Naive thymus-derived CD4-positive, alpha-beta T cell (primary cell): ENCODE measurements at regions not wholly inside any gene's neighbourhood (a gene's known extent, or its start where the extent isn't known, plus 50 kb on each side); places are given as distances from the start of the nearest gene placed in this dataset.

Experiments used
- ATAC-seq: fragments of 150-1000 bp; cut with Tn5 transposase; 2 replicates; pipeline ENCODE4 v1.10.0; 2021; ENCODE audit warnings: mild to moderate bottlenecking, moderate library complexity
- CTCF ChIA-PET: fragments of 350-600 bp; sonication (Branson Sonifier 250); formaldehyde crosslinking; loops from one replicate; lab custom pipeline; 2021; ENCODE audit warnings: antibody characterized with exemption; lab: Charles Lee
- POLR2A ChIA-PET: fragments of 350-600 bp; sonication (Branson Sonifier 250); formaldehyde crosslinking; loops from one replicate; lab custom pipeline; 2021; ENCODE audit warnings: antibody characterized with exemption, inconsistent platforms; lab: Charles Lee
- DNase-seq, 9 donors: peaks; one replicate each; pipeline versions ENCODE4 v3.0.0 to v3.0.0-alpha.2; 2020 to 2022; ENCODE audit warnings: mixed read lengths in 1 of 9
- H3K27ac ChIP-seq: one replicate; pipeline ENCODE4 v1.7.0; 2013; ENCODE audit warnings: mild to moderate bottlenecking, low read depth, low read length, moderate library complexity
- H3K27me3 ChIP-seq, 2 donors: one replicate each; pipeline ENCODE4 v1.7.0; 2013; ENCODE audit warnings: low read length in 2 of 2, mild to moderate bottlenecking in 2 of 2, moderate library complexity in 2 of 2; ENCODE audit not compliant: control insufficient read depth in 2 of 2, insufficient read depth in 2 of 2
- H3K36me3 ChIP-seq, 3 experiments: 1 replicate in 2 of 3; 2 replicates in 1 of 3; pipeline ENCODE4 v1.7.0; 2013; ENCODE audit warnings: low read length in 3 of 3, mild to moderate bottlenecking in 3 of 3, moderate library complexity in 1 of 3; ENCODE audit not compliant: insufficient read depth in 3 of 3, control insufficient read depth in 2 of 3
- H3K4me1 ChIP-seq, 2 donors: one replicate each; pipeline ENCODE4 v1.7.0; 2013; ENCODE audit warnings: low read length in 2 of 2, mild to moderate bottlenecking in 2 of 2, moderate library complexity in 1 of 2; ENCODE audit not compliant: control insufficient read depth in 2 of 2, insufficient read depth in 2 of 2
- H3K4me3 ChIP-seq: 2 replicates; pipeline ENCODE4 v1.7.0; 2013; ENCODE audit warnings: mild to moderate bottlenecking, low read length
- H3K9me3 ChIP-seq, 3 experiments: 1 replicate in 2 of 3; 2 replicates in 1 of 3; pipeline ENCODE4 v1.7.0; 2013; ENCODE audit warnings: low read length in 3 of 3; ENCODE audit not compliant: control insufficient read depth in 2 of 3
- H3K27ac Mint-ChIP-seq, 9 donors: one replicate each; pipeline ENCODE4 v1.8.0; 2020 to 2022; ENCODE audit warnings: mixed read lengths in 9 of 9, mild to moderate bottlenecking in 8 of 9, moderate library complexity in 5 of 9, inconsistent platforms in 2 of 9
- H3K27me3 Mint-ChIP-seq, 5 donors: one replicate each; pipeline ENCODE4 v1.8.0; 2021 to 2022; ENCODE audit warnings: mixed read lengths in 5 of 5, mild to moderate bottlenecking in 1 of 5
- H3K36me3 Mint-ChIP-seq, 5 donors: one replicate each; pipeline ENCODE4 v1.8.0; 2020 to 2022; ENCODE audit warnings: mixed read lengths in 5 of 5, mild to moderate bottlenecking in 3 of 5, inconsistent platforms in 1 of 5
- H3K4me1 Mint-ChIP-seq, 7 donors: one replicate each; pipeline ENCODE4 v1.8.0; 2020 to 2022; ENCODE audit warnings: mixed read lengths in 7 of 7, mild to moderate bottlenecking in 3 of 7, inconsistent platforms in 1 of 7
- H3K4me3 Mint-ChIP-seq, 10 donors: one replicate each; pipeline ENCODE4 v1.8.0; 2020 to 2022; ENCODE audit warnings: mild to moderate bottlenecking in 10 of 10, mixed read lengths in 10 of 10, moderate library complexity in 6 of 10, inconsistent platforms in 2 of 10
- H3K9me3 Mint-ChIP-seq, 11 donors: one replicate each; pipeline ENCODE4 v1.8.0; 2020 to 2022; ENCODE audit warnings: mixed read lengths in 11 of 11, mild to moderate bottlenecking in 4 of 11, inconsistent platforms in 1 of 11, moderate library complexity in 1 of 11
- intact Hi-C, 2 donors: fragments of 100-400 bp; cut with micrococcal nuclease; formaldehyde crosslinking; loops; one replicate each; pipeline ENCODE4 v1.15.1; 2023

DNA sequence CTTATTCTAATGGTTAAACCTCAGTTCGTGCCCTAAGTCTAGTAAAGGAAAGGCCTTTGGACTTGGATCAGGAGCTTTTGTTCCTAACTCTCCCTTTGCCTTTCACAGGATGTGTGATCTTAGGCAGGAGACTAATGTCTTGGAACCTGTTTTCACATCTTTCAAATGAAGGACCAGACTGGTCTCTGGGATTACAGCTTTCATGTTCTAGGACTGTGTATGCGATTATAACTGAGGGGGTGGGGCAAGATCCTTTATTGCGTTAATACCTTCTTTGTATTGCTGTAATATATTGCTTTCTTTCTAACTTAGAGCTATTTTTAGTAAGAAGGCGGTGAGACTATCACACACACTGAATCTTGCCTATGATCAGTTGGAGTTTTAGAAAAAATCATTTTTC, 368.1 kb downstream of the RPRM start:
- Mint-ChIP-seq H3K36me3 (no peaks in the 10 kb centered on the region), H3K27me3 (peaks cover 0 to 5% (median 0%) of the 10 kb centered on the region in 5 donors), H3K4me1 (peaks cover 0 to 8% (median 0%) of the 10 kb centered on the region in 7 donors), H3K9me3 (peaks cover 0 to 5% (median 0%) of the 10 kb centered on the region in 11 donors), H3K27ac (no peak overlapping the region), H3K4me3 (no peak overlapping the region)
- Histone ChIP-seq H3K27ac (no peak overlapping the region), H3K9me3 (no peaks in the 10 kb centered on the region), H3K27me3 (no peaks in the 10 kb centered on the region), H3K4me3 (no peak overlapping the region), H3K36me3 (no peaks in the 10 kb centered on the region), H3K4me1 (peaks cover 0 to 4% of the 10 kb centered on the region in 2 donors)
- ATAC-seq (no peak), DNase-seq (no peak)
- intact Hi-C loops: no loop called here
- CTCF ChIA-PET: no interaction called here
- POLR2A ChIA-PET: no interaction called here

DNA sequence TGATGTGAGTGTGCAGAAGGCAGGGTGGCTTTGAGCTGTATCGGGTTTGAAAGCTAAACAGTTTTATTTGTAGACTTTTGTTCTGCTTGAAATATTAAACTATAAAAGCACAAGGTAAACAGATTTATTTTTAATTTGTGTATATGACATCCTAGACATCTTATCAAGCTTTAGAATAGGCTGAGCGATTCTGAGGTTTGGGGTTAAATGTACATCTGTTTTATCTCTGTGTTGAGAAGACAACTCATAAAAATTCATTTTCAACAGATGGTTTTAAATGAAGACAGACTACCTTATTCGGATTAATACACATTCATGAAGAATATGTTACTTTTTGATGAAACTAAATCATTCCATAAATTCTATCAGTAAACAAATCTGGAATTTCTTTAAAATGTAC, 368.8 kb downstream of the RPRM start:
- Histone ChIP-seq H3K9me3 (no peaks in the 10 kb centered on the region), H3K4me1 (peaks cover 0 to 4% of the 10 kb centered on the region in 2 donors), H3K27me3 (no peaks in the 10 kb centered on the region), H3K36me3 (no peaks in the 10 kb centered on the region), H3K4me3 (no peak overlapping the region), H3K27ac (no peak overlapping the region)
- intact Hi-C loops: no loop called here
- Mint-ChIP-seq H3K27ac (no peak overlapping the region), H3K4me1 (peaks cover 0 to 8% (median 0%) of the 10 kb centered on the region in 7 donors), H3K27me3 (peaks cover 0 to 5% (median 0%) of the 10 kb centered on the region in 5 donors), H3K4me3 (no peak overlapping the region), H3K36me3 (no peaks in the 10 kb centered on the region), H3K9me3 (peaks cover 0 to 5% (median 0%) of the 10 kb centered on the region in 11 donors)
- no peak for ATAC-seq
- no peak for DNase-seq
- CTCF ChIA-PET: no interaction called here
- POLR2A ChIA-PET: no interaction called here

DNA sequence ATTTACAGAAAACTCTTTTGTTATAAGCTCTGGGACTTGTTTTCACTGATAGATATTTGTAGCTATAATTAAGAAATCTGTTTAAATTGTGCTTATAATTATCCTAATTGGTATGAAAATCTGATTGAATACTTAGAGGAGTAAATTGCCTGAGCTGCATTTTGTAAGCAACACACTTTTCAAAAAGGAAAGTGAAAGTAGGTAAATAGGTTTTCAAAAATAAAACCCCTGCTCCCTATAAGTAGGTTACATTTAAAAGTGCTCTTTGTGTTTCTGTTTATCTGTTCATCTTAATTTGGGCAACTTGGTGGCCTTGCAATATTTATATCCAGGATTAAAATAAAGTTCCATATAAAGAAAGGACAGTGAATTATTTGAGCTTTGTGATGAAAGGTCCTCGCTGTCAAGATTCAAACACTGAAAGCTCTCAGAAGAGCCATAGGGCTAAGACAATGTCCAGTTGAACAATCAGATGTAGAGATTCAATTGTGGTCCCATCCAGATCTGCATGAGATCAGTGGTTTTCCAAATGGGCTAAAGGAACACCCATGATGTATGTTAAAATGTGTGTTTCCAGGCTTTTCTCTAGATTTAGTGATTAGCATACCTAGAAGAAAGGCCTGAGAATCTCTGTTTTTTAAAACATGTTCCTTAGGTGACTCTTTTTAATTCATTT, 371.6 kb downstream of the RPRM start:
- Mint-ChIP-seq H3K27ac (peak overlapping the region in 1 of 9 donors; percentile 9), H3K27me3 (peaks cover 0 to 5% (median 0%) of the 10 kb centered on the region in 5 donors), H3K36me3 (no peaks in the 10 kb centered on the region), H3K4me3 (peak overlapping the region in 2 of 10 donors; percentile 7 to 53), H3K4me1 (peaks cover 0 to 8% (median 0%) of the 10 kb centered on the region in 7 donors), H3K9me3 (peaks cover 0 to 3% (median 0%) of the 10 kb centered on the region in 11 donors)
- H3K4me3 ChIP-seq: no peak overlapping the region
- no peak overlapping the region for H3K27ac ChIP-seq
- no peaks in the 10 kb centered on the region for H3K27me3 ChIP-seq
- ChIA-PET CTCF (no interaction called here), POLR2A (no interaction called here)
- no peaks in the 10 kb centered on the region for H3K36me3 ChIP-seq
- H3K9me3 ChIP-seq: no peaks in the 10 kb centered on the region
- intact Hi-C loops: no loop called here
- ATAC-seq (no peak), DNase-seq (no peak)
- peaks cover 0 to 4% of the 10 kb centered on the region in 2 donors for H3K4me1 ChIP-seq

DNA sequence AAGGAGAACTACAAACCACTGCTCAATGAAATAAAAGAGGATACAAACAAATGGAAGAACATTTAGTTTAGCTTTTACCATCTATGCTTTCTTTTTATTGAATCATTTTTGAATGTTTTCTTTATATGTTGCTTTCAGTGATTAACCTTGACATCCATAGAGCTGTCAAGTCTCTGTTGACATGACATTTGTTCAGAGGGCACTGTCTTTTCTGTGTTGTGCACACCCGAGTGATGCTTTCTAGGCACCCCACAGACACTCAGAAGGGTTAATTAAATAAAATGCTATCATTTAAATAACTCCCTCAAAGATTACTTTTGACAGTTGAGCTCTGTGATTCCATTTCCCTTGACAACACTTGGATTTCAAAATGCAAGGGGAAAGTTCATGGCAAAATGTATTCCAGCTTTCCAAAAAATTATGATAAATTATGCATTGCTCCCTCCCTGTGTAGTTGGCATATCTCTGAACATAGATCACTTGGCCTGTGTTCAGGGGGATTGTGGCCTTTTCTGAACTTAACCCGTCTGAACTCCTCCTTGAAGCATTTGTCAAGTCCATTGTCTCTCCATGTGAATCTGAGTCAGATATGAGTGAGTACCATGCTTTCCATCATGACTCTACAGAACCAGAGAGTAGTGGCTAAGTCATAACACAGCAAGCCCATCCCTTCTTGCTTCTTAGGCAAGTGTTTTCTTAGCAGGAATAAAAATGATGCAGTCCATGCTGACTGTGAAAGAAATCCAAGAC, 372.6 kb downstream of the RPRM start:
- ATAC-seq (no peak), DNase-seq (no peak)
- H3K9me3 Mint-ChIP-seq: peaks cover 0 to 3% (median 0%) of the 10 kb centered on the region in 11 donors
- no peak overlapping the region for H3K4me3 ChIP-seq
- POLR2A ChIA-PET: no interaction called here
- CTCF ChIA-PET: no interaction called here
- intact Hi-C loops: no loop called here
- H3K9me3 ChIP-seq: no peaks in the 10 kb centered on the region
- H3K4me3 Mint-ChIP-seq: peak overlapping the region in 1 of 10 donors; percentile 40
- no peaks in the 10 kb centered on the region for H3K27me3 ChIP-seq
- H3K4me1 Mint-ChIP-seq: peaks cover 0 to 8% (median 0%) of the 10 kb centered on the region in 7 donors
- peaks cover 0 to 4% of the 10 kb centered on the region in 2 donors for H3K4me1 ChIP-seq
- no peak overlapping the region for H3K27ac Mint-ChIP-seq
- no peaks in the 10 kb centered on the region for H3K36me3 ChIP-seq
- no peak overlapping the region for H3K27ac ChIP-seq
- H3K36me3 Mint-ChIP-seq: no peaks in the 10 kb centered on the region
- H3K27me3 Mint-ChIP-seq: peaks cover 0 to 2% (median 0%) of the 10 kb centered on the region in 5 donors

DNA sequence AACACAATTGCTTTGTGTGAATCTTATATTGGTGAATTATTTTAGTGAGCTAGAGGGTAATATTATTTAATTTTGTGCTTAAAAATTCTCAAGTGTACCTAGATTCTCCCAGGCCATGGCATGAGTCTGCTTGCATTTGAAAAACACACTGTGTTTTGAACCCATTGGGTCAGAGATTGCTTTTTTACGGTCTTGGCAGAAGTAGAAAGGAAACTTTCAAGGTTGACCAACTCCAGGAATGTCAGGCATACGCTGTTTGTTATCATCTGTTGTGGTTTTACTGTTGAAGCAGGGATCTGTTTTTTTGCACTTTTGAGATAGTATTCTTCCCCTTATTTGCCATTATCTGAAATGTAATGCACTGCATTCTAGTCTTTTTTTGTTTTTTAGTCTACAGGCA, 377.4 kb downstream of the RPRM start:
- Mint-ChIP-seq H3K36me3 (no peaks in the 10 kb centered on the region), H3K4me1 (peaks cover 0 to 1% (median 0%) of the 10 kb centered on the region in 7 donors), H3K9me3 (peaks cover 0 to 6% (median 1%) of the 10 kb centered on the region in 11 donors), H3K4me3 (no peak overlapping the region), H3K27ac (no peak overlapping the region), H3K27me3 (peaks cover 0 to 5% (median 0%) of the 10 kb centered on the region in 5 donors)
- intact Hi-C loops: no loop called here
- no peak for ATAC-seq
- Histone ChIP-seq H3K36me3 (no peaks in the 10 kb centered on the region), H3K9me3 (no peaks in the 10 kb centered on the region), H3K4me1 (no peaks in the 10 kb centered on the region), H3K27me3 (no peaks in the 10 kb centered on the region), H3K27ac (no peak overlapping the region), H3K4me3 (no peak overlapping the region)
- ChIA-PET POLR2A (no interaction called here), CTCF (no interaction called here)
- DNase-seq: no peak

DNA sequence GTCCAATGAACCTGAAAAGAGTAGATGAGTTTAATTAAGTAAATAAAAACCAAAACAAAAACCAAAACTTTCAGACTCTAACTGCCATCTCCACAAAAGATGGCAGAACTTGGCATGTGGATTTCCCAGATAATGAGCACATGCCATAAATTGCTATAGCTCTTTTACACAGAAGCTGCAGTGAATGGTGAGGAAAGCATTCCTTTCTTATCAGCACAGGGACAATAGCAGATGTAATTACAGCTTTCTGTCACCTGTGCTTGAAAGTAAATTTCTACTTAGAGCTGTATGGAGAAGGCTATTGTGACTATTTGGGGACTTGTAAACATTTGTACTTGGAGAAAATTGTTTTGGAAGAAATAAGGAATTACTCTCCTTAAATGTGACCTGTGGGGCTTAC, 378.4 kb downstream of the RPRM start:
- DNase-seq: no peak
- Mint-ChIP-seq H3K9me3 (peaks cover 0 to 6% (median 2%) of the 10 kb centered on the region in 11 donors), H3K27ac (no peak overlapping the region), H3K27me3 (peaks cover 0 to 5% (median 0%) of the 10 kb centered on the region in 5 donors), H3K36me3 (no peaks in the 10 kb centered on the region), H3K4me3 (no peak overlapping the region), H3K4me1 (no peaks in the 10 kb centered on the region)
- no peak overlapping the region for H3K27ac ChIP-seq
- H3K36me3 ChIP-seq: no peaks in the 10 kb centered on the region
- no peak for ATAC-seq
- intact Hi-C loops: no loop called here
- ChIA-PET POLR2A (interaction anchor here (0.7 kb wide), 1 partner anchor 879 kb away, joined by 3 read pairs; no protein-coding TSS in a partner anchor), CTCF (no interaction called here)
- H3K4me3 ChIP-seq: no peak overlapping the region
- H3K27me3 ChIP-seq: no peaks in the 10 kb centered on the region
- no peaks in the 10 kb centered on the region for H3K4me1 ChIP-seq
- H3K9me3 ChIP-seq: no peaks in the 10 kb centered on the region
